Thyroid gland (tissue), 4 donors: ENCODE measurements at regions not wholly inside any gene's neighbourhood (a gene's known extent, or its start where the extent isn't known, plus 50 kb on each side); places are given as distances from the start of the nearest gene placed in this dataset.

Experiments
- CTCF ChIP-seq, 6 experiments: fragments of 200-600 bp in 3 of 6; fragments of 450-650 bp in 3 of 6; sonication (generic) in 3 of 6; IDR thresholded peaks; one replicate each; pipeline ENCODE4 v1.5.1; 2016 to 2019; ENCODE audit warnings: antibody characterized with exemption in 6 of 6, mild to moderate bottlenecking in 2 of 6, inconsistent platforms in 1 of 6, moderate library complexity in 1 of 6
- POLR2A ChIP-seq, 2 donors: fragments of 450-650 bp; IDR thresholded peaks; one replicate each; pipeline ENCODE4 v1.6.1; 2017; ENCODE audit warnings: antibody characterized with exemption in 2 of 2, mild to moderate bottlenecking in 2 of 2, moderate library complexity in 1 of 2

- TF ChIP-seq CTCF (IDR thresholded peaks at IDR 0.05): no peak
- no peak for TF ChIP-seq POLR2A (IDR thresholded peaks at IDR 0.05)
These were observed 279.1 kb downstream of the AEBP2 start for GRCh38 chr12:19718401-19718800.
